BLaER1 (cell line): ENCODE measurements at regions not wholly inside any gene's neighbourhood (a gene's known extent, or its start where the extent isn't known, plus 50 kb on each side); places are given as distances from the start of the nearest gene placed in this dataset.

Experiments used
- H3K27ac ChIP-seq: shearing (Covaris generic); formaldehyde crosslinking; 2 replicates; pipeline ENCODE4 v1.8.1; 2022
- H3K27me3 ChIP-seq: shearing (Covaris generic); formaldehyde crosslinking; 2 replicates; pipeline ENCODE4 v1.8.1; 2022
- H3K36me3 ChIP-seq: shearing (Covaris generic); formaldehyde crosslinking; 2 replicates; pipeline ENCODE4 v1.8.1; 2022
- H3K4me1 ChIP-seq: shearing (Covaris generic); formaldehyde crosslinking; 2 replicates; pipeline ENCODE4 v1.8.1; 2022
- H3K4me2 ChIP-seq: shearing (Covaris generic); formaldehyde crosslinking; 2 replicates; pipeline ENCODE4 v1.8.1; 2022
- H3K4me3 ChIP-seq: shearing (Covaris generic); formaldehyde crosslinking; 2 replicates; pipeline ENCODE4 v1.8.1; 2022
- H3K9ac ChIP-seq: shearing (Covaris generic); formaldehyde crosslinking; 2 replicates; pipeline ENCODE4 v1.8.1; 2022
- H3K9me3 ChIP-seq: shearing (Covaris generic); formaldehyde crosslinking; 2 replicates; pipeline ENCODE4 v1.8.1; 2022
- H4K20me1 ChIP-seq: shearing (Covaris generic); formaldehyde crosslinking; 2 replicates; pipeline ENCODE4 v1.8.1; 2022
- Cebpa-rat ChIP-seq: shearing (Covaris generic); IDR thresholded peaks from 2 replicates; pipeline ENCODE4 v1.8.1; 2022

GRCh38 chr6:139925894-139926641 lies 551.6 kb upstream of the CITED2 start:
- no peaks in the 10 kb centered on the region for H3K4me1 ChIP-seq
- no peaks in the 10 kb centered on the region for H3K9me3 ChIP-seq
- H3K36me3 ChIP-seq = no peaks in the 10 kb centered on the region
- no peak overlapping the region for H3K9ac ChIP-seq
- H4K20me1 ChIP-seq = no peaks in the 10 kb centered on the region
- H3K4me2 ChIP-seq = no peak overlapping the region
- no peak overlapping the region for H3K27ac ChIP-seq
- no peaks in the 10 kb centered on the region for H3K27me3 ChIP-seq
- no peak for TF ChIP-seq Cebpa-rat
- no peak overlapping the region for H3K4me3 ChIP-seq

- Histone ChIP-seq H3K4me3 (no peak overlapping the region), H4K20me1 (no peaks in the 10 kb centered on the region), H3K4me1 (peaks cover 15% of the 10 kb centered on the region), H3K36me3 (no peaks in the 10 kb centered on the region), H3K27me3 (no peaks in the 10 kb centered on the region), H3K9ac (no peak overlapping the region), H3K27ac (no peak overlapping the region), H3K9me3 (no peaks in the 10 kb centered on the region), H3K4me2 (no peak overlapping the region)
- no peak for TF ChIP-seq Cebpa-rat
Measured at GRCh38 chr6:139923964-139924475, 549.6 kb upstream of the CITED2 start.

GRCh38 chr6:139922236-139922635 lies 547.8 kb upstream of the CITED2 start:
- TF ChIP-seq Cebpa-rat = no peak
- no peak overlapping the region for H3K9ac ChIP-seq
- no peaks in the 10 kb centered on the region for H3K9me3 ChIP-seq
- no peaks in the 10 kb centered on the region for H3K27me3 ChIP-seq
- no peaks in the 10 kb centered on the region for H4K20me1 ChIP-seq
- no peak overlapping the region for H3K4me3 ChIP-seq
- H3K27ac ChIP-seq = no peak overlapping the region
- no peaks in the 10 kb centered on the region for H3K36me3 ChIP-seq
- no peak overlapping the region for H3K4me2 ChIP-seq
- peaks cover 15% of the 10 kb centered on the region for H3K4me1 ChIP-seq

- Histone ChIP-seq H3K9ac (no peak overlapping the region), H3K36me3 (no peaks in the 10 kb centered on the region), H3K9me3 (no peaks in the 10 kb centered on the region), H3K27me3 (no peaks in the 10 kb centered on the region), H3K4me1 (peaks cover 15% of the 10 kb centered on the region), H3K4me2 (no peak overlapping the region; the same call in 1 of the 2 replicates), H3K27ac (no peak overlapping the region), H3K4me3 (no peak overlapping the region), H4K20me1 (no peaks in the 10 kb centered on the region)
- no peak for TF ChIP-seq Cebpa-rat
Measured at GRCh38 chr6:139920776-139921100, 546.3 kb upstream of the CITED2 start.

- H3K9me3 ChIP-seq = no peaks in the 10 kb centered on the region
- no peak overlapping the region for H3K9ac ChIP-seq
- H3K27ac ChIP-seq = 0 out of 2 replicates have a peak overlapping the region, but pooled peaks have one; percentile 23
- H4K20me1 ChIP-seq = no peaks in the 10 kb centered on the region
- H3K4me1 ChIP-seq = peaks cover 15% of the 10 kb centered on the region
- H3K4me3 ChIP-seq = no peak overlapping the region
- no peaks in the 10 kb centered on the region for H3K27me3 ChIP-seq
- no peaks in the 10 kb centered on the region for H3K36me3 ChIP-seq
- TF ChIP-seq Cebpa-rat = no peak
- peak overlapping the region; percentile 64 for H3K4me2 ChIP-seq
Measured at GRCh38 chr6:139920027-139920775, 545.8 kb upstream of the CITED2 start.

- Histone ChIP-seq H3K27ac (0 out of 2 replicates have a peak overlapping the region, but pooled peaks have one; percentile 23), H3K4me1 (peaks cover 15% of the 10 kb centered on the region), H3K9me3 (no peaks in the 10 kb centered on the region), H3K27me3 (no peaks in the 10 kb centered on the region), H3K4me2 (peak overlapping the region; percentile 64), H3K4me3 (no peak overlapping the region), H3K9ac (no peak overlapping the region), H3K36me3 (no peaks in the 10 kb centered on the region), H4K20me1 (no peaks in the 10 kb centered on the region)
- TF ChIP-seq Cebpa-rat = no peak
Measured at GRCh38 chr6:139919107-139920026, 544.9 kb upstream of the CITED2 start.

- no peak overlapping the region for H3K4me2 ChIP-seq
- peaks cover 15% of the 10 kb centered on the region for H3K4me1 ChIP-seq
- no peak for TF ChIP-seq Cebpa-rat
- no peaks in the 10 kb centered on the region for H3K36me3 ChIP-seq
- H3K27ac ChIP-seq = no peak overlapping the region
- H3K9ac ChIP-seq = no peak overlapping the region
- no peaks in the 10 kb centered on the region for H3K9me3 ChIP-seq
- H3K27me3 ChIP-seq = no peaks in the 10 kb centered on the region
- H4K20me1 ChIP-seq = no peaks in the 10 kb centered on the region
- no peak overlapping the region for H3K4me3 ChIP-seq
Measured at GRCh38 chr6:139917951-139918630, 543.6 kb upstream of the CITED2 start.

- no peak overlapping the region for H3K27ac ChIP-seq
- H3K9me3 ChIP-seq = no peaks in the 10 kb centered on the region
- peaks cover 8% of the 10 kb centered on the region for H3K4me1 ChIP-seq
- no peak for TF ChIP-seq Cebpa-rat
- no peak overlapping the region for H3K9ac ChIP-seq
- H3K4me2 ChIP-seq = no peak overlapping the region
- no peaks in the 10 kb centered on the region for H3K27me3 ChIP-seq
- no peak overlapping the region for H3K4me3 ChIP-seq
- H3K36me3 ChIP-seq = no peaks in the 10 kb centered on the region
- no peaks in the 10 kb centered on the region for H4K20me1 ChIP-seq
Measured at GRCh38 chr6:139914910-139915309, 540.5 kb upstream of the CITED2 start.

- Histone ChIP-seq H3K27ac (no peak overlapping the region), H3K9me3 (no peaks in the 10 kb centered on the region), H3K27me3 (no peaks in the 10 kb centered on the region), H3K4me3 (no peak overlapping the region), H3K9ac (no peak overlapping the region), H4K20me1 (no peaks in the 10 kb centered on the region), H3K4me2 (no peak overlapping the region), H3K36me3 (no peaks in the 10 kb centered on the region), H3K4me1 (no peaks in the 10 kb centered on the region)
- TF ChIP-seq Cebpa-rat = no peak
Measured at GRCh38 chr6:139912735-139913400, 538.4 kb upstream of the CITED2 start.
